Endothelial cell (in vitro differentiated cells): ENCODE measurements at regions not wholly inside any gene's neighbourhood (a gene's known extent, or its start where the extent isn't known, plus 50 kb on each side); places are given as distances from the start of the nearest gene placed in this dataset.

Source experiments
- DNase-seq: peaks from one replicate; pipeline ENCODE4 v3.0.0; 2021; ENCODE audit warnings: low spot score
- H3K27ac Mint-ChIP-seq: one replicate; pipeline ENCODE4 v1.8.0; 2021; ENCODE audit warnings: mixed read lengths, inconsistent platforms; ENCODE audit not compliant: unreplicated experiment
- H3K27me3 Mint-ChIP-seq: one replicate; pipeline ENCODE4 v1.8.0; 2021; ENCODE audit warnings: mild to moderate bottlenecking, moderate library complexity, mixed read lengths, inconsistent platforms; ENCODE audit not compliant: unreplicated experiment
- H3K36me3 Mint-ChIP-seq: one replicate; pipeline ENCODE4 v1.8.0; 2021; ENCODE audit warnings: mild to moderate bottlenecking, low read depth, mixed read lengths, inconsistent platforms; ENCODE audit not compliant: unreplicated experiment
- H3K4me1 Mint-ChIP-seq: one replicate; pipeline ENCODE4 v1.8.0; 2021; ENCODE audit warnings: mild to moderate bottlenecking, mixed read lengths, inconsistent platforms; ENCODE audit not compliant: unreplicated experiment
- H3K4me3 Mint-ChIP-seq: one replicate; pipeline ENCODE4 v1.8.0; 2021; ENCODE audit warnings: mild to moderate bottlenecking, mixed read lengths, inconsistent platforms; ENCODE audit not compliant: unreplicated experiment
- H3K9me3 Mint-ChIP-seq: one replicate; pipeline ENCODE4 v1.8.0; 2021; ENCODE audit warnings: mixed read lengths, inconsistent platforms; ENCODE audit not compliant: unreplicated experiment
- CTCF ChIP-seq: fragments of 200-600 bp; sonication (generic); IDR thresholded peaks from one replicate; pipeline ENCODE4 v1.5.0; 2021; ENCODE audit warnings: antibody characterized with exemption; ENCODE audit not compliant: unreplicated experiment

- Mint-ChIP-seq H3K36me3 (no peaks in the 10 kb centered on the region), H3K4me3 (no peak overlapping the region), H3K9me3 (no peaks in the 10 kb centered on the region), H3K4me1 (no peaks in the 10 kb centered on the region), H3K27ac (no peak overlapping the region), H3K27me3 (no peaks in the 10 kb centered on the region)
- TF ChIP-seq CTCF, result no peak
- no peak for DNase-seq
Observed at GRCh38 chr2:7513834-7514233, 596.6 kb downstream of the RNF144A start.

DNA sequence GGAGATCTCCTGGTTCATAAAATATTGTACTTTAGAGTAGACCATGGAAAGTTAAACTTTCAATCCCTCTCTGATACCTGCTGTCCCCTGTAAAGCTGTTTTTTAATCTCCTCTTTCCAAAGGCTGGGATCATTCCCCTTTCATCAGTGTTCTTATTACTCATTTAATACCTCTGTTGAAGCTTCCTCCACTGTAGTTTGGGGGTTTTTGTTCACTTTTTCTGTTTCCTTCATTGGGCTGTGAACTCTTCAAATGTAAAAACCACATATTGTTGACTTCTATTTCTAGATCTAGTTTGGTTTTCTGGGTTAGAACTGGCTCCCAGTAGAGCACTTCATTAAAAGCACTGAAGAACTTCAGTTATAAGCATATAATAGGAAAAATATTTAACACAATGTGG lies 598.1 kb downstream of the RNF144A start:
- no peak overlapping the region for H3K4me3 Mint-ChIP-seq
- no peak for TF ChIP-seq CTCF
- H3K27me3 Mint-ChIP-seq, result no peaks in the 10 kb centered on the region
- no peaks in the 10 kb centered on the region for H3K9me3 Mint-ChIP-seq
- H3K4me1 Mint-ChIP-seq, result no peaks in the 10 kb centered on the region
- H3K36me3 Mint-ChIP-seq, result no peaks in the 10 kb centered on the region
- H3K27ac Mint-ChIP-seq, result no peak overlapping the region
- DNase-seq, result no peak

GRCh38 chr2:7516484-7517063 lies 599.4 kb downstream of the RNF144A start:
- no peak overlapping the region for H3K27ac Mint-ChIP-seq
- DNase-seq, result no peak
- H3K27me3 Mint-ChIP-seq, result no peaks in the 10 kb centered on the region
- H3K4me3 Mint-ChIP-seq, result no peak overlapping the region
- no peaks in the 10 kb centered on the region for H3K9me3 Mint-ChIP-seq
- H3K4me1 Mint-ChIP-seq, result no peaks in the 10 kb centered on the region
- TF ChIP-seq CTCF, result no peak
- no peaks in the 10 kb centered on the region for H3K36me3 Mint-ChIP-seq

GRCh38 chr2:7517088-7517487 lies 599.9 kb downstream of the RNF144A start:
- DNase-seq, result no peak
- no peaks in the 10 kb centered on the region for H3K9me3 Mint-ChIP-seq
- no peaks in the 10 kb centered on the region for H3K4me1 Mint-ChIP-seq
- no peaks in the 10 kb centered on the region for H3K27me3 Mint-ChIP-seq
- no peak overlapping the region for H3K27ac Mint-ChIP-seq
- no peak overlapping the region for H3K4me3 Mint-ChIP-seq
- no peak for TF ChIP-seq CTCF
- no peaks in the 10 kb centered on the region for H3K36me3 Mint-ChIP-seq

DNA sequence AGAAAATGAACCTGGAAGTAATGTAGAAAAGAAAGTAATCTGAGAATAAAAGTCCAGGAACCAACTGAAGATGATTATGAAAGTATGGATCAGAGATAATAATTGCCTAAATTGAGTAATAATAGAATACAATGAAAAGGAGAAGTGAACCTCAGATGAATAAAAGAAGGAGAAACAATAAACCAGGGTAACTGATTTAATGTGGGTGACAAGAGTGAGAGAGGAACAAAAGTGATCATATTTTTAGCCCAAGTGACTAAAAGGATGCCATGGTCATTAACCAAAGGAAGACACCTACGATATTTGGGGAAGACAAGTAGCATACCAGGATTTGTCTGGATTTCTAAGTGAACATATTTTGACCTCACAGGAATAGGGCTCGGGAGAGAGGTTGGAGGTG lies 600.6 kb downstream of the RNF144A start:
- Mint-ChIP-seq H3K4me1 (no peaks in the 10 kb centered on the region), H3K27me3 (no peaks in the 10 kb centered on the region), H3K9me3 (no peaks in the 10 kb centered on the region), H3K27ac (no peak overlapping the region), H3K4me3 (no peak overlapping the region), H3K36me3 (no peaks in the 10 kb centered on the region)
- no peak for DNase-seq
- TF ChIP-seq CTCF, result no peak
